ENCODE measurements at regions not wholly inside any gene's neighbourhood (a gene's known extent, or its start where the extent isn't known, plus 50 kb on each side); places are given as distances from the start of the nearest gene placed in this dataset.
"Not testable (repeated sequence)": the region's sequence is repeated elsewhere in the genome, so short reads cannot be mapped to it uniquely, and the experiment has no call there.

- intact Hi-C loops (cut with DNase I; ENCODE audit: low total_unique reads), result no loop called here
- H3K36me3 ChIP-seq, result no peaks in the 10 kb centered on the region
- in situ Hi-C loops (cut with MboI; ENCODE audit: low pct_ligation_motif_present in 1 of 4, low pct_unique_long_range_greater_than_20kb in 1 of 4, low sequenced_read_pairs in 3 of 4), result no loop called here
- H3K4me3 ChIP-seq, result no peak overlapping the region
- no peak for DNase-seq
- 25 to 34% methylated on average over 2 of the region's 2 CpGs for WGBS, 2 donors (ENCODE audit: low coverage in 1 of 2)
- H3K27me3 ChIP-seq, result no peaks in the 10 kb centered on the region
- no peak overlapping the region for H3K27ac ChIP-seq
- TF ChIP-seq POLR2A (IDR thresholded peaks at IDR 0.05), result no peak
- TF ChIP-seq POLR2AphosphoS5 (IDR thresholded peaks at IDR 0.05), result no peak
- no peak for TF ChIP-seq EP300 (IDR thresholded peaks at IDR 0.05; ENCODE audit: low read depth)
- TF ChIP-seq CTCF (IDR thresholded peaks at IDR 0.05), result no peak
- no peaks in the 10 kb centered on the region for H3K9me3 ChIP-seq
- no peaks in the 10 kb centered on the region for H3K4me1 ChIP-seq
These were observed 1400.7 kb downstream of the CDH12 start for GRCh38 chr5:21452449-21452848.

- Histone ChIP-seq H3K36me3 (no peaks in the 10 kb centered on the region), H3K4me3 (no peak overlapping the region), H3K27ac (no peak overlapping the region), H3K9me3 (no peaks in the 10 kb centered on the region), H3K4me1 (no peaks in the 10 kb centered on the region), H3K27me3 (no peaks in the 10 kb centered on the region)
- WGBS, 2 donors (ENCODE audit: low coverage in 1 of 2), result 41 to 71% methylated on average over 1 to 2 of the region's 2 CpGs
- TF ChIP-seq POLR2A (IDR thresholded peaks at IDR 0.05), result no peak
- intact Hi-C loops (cut with DNase I; ENCODE audit: low total_unique reads), result no loop called here
- in situ Hi-C loops (cut with MboI; ENCODE audit: low pct_ligation_motif_present in 1 of 4, low pct_unique_long_range_greater_than_20kb in 1 of 4, low sequenced_read_pairs in 3 of 4), result no loop called here
- no peak for DNase-seq
These were observed 1420.5 kb downstream of the CDH12 start for GRCh38 chr5:21432646-21433045.

GRCh38 chr5:21424907-21425306 is 1428.2 kb downstream of the CDH12 start:
- Histone ChIP-seq H3K36me3 (peaks cover 0 to 1% (median 0%) of the 10 kb centered on the region in 4 donors), H3K4me3 (no peak overlapping the region), H3K27me3 (no peaks in the 10 kb centered on the region), H3K27ac (no peak overlapping the region), H3K9me3 (no peaks in the 10 kb centered on the region), H3K4me1 (no peaks in the 10 kb centered on the region)
- in situ Hi-C loops (cut with MboI; ENCODE audit: low pct_ligation_motif_present in 1 of 4, low pct_unique_long_range_greater_than_20kb in 1 of 4, low sequenced_read_pairs in 3 of 4), result no loop called here
- TF ChIP-seq CTCF (IDR thresholded peaks at IDR 0.05), result no peak
- DNase-seq, result no peak
- intact Hi-C loops (cut with DNase I; ENCODE audit: low total_unique reads), result no loop called here
- WGBS, 2 donors (ENCODE audit: low coverage in 1 of 2), result 43% methylated on average over 1 of the region's 1 CpG

GRCh38 chr5:21419383-21419782 is 1431.4 kb upstream of the CDH18 start:
- intact Hi-C loops (cut with DNase I; ENCODE audit: low total_unique reads) (no loop called here), in situ Hi-C loops (cut with MboI; ENCODE audit: low pct_ligation_motif_present in 1 of 4, low pct_unique_long_range_greater_than_20kb in 1 of 4, low sequenced_read_pairs in 3 of 4) (no loop called here)
- TF ChIP-seq EP300 (IDR thresholded peaks at IDR 0.05; ENCODE audit: low read depth) (no peak), CTCF (IDR thresholded peaks at IDR 0.05) (no peak), POLR2AphosphoS5 (IDR thresholded peaks at IDR 0.05) (no peak), POLR2A (IDR thresholded peaks at IDR 0.05) (no peak)
- H3K4me1 ChIP-seq, result no peaks in the 10 kb centered on the region
- H3K4me3 ChIP-seq, result no peak overlapping the region
- H3K27ac ChIP-seq, result no peak overlapping the region
- H3K27me3 ChIP-seq, result no peaks in the 10 kb centered on the region
- DNase-seq, result no peak
- no peaks in the 10 kb centered on the region for H3K9me3 ChIP-seq
- H3K36me3 ChIP-seq, result no peaks in the 10 kb centered on the region

GRCh38 chr5:21402089-21402488 is 1414.1 kb upstream of the CDH18 start:
- H3K9me3 ChIP-seq; DNase-seq; H3K4me1 ChIP-seq; H3K27me3 ChIP-seq; intact Hi-C loops (cut with DNase I; ENCODE audit: low total_unique reads); H3K4me3 ChIP-seq; H3K27ac ChIP-seq; H3K36me3 ChIP-seq; in situ Hi-C loops (cut with MboI; ENCODE audit: low pct_ligation_motif_present in 1 of 4, low pct_unique_long_range_greater_than_20kb in 1 of 4, low sequenced_read_pairs in 3 of 4): not testable (repeated sequence)

Measured in transverse colon (tissue), 4 donors.